GM23338 (cell line): ENCODE measurements at regions not wholly inside any gene's neighbourhood (a gene's known extent, or its start where the extent isn't known, plus 50 kb on each side); places are given as distances from the start of the nearest gene placed in this dataset.

Experiments
- CREB1 ChIP-seq: fragments of 250-450 bp; sonication (Bioruptor Pico); IDR thresholded peaks from 2 replicates; pipeline ENCODE4 v1.5.0; 2020; ENCODE audit warnings: low read depth, mild to moderate bottlenecking, moderate library complexity
- EZH2 ChIP-seq: fragments of 200-600 bp; sonication (generic); IDR thresholded peaks from one replicate; pipeline ENCODE4 v1.8.0; 2017; ENCODE audit warnings: antibody characterized with exemption, mild to moderate bottlenecking, low read depth; ENCODE audit not compliant: unreplicated experiment
- EZH2phosphoT487 ChIP-seq: fragments of 200-600 bp; sonication (generic); IDR thresholded peaks from one replicate; pipeline ENCODE4 v1.8.1; 2018; ENCODE audit warnings: antibody characterized with exemption; ENCODE audit not compliant: unreplicated experiment
- JUNB ChIP-seq: IDR thresholded peaks from one replicate; pipeline ENCODE4 v1.6.1; 2016; ENCODE audit warnings: antibody characterized with exemption; ENCODE audit not compliant: unreplicated experiment
- NANOG ChIP-seq: IDR thresholded peaks from 2 replicates; pipeline ENCODE4 v1.6.1; 2016; ENCODE audit warnings: antibody characterized with exemption, borderline replicate concordance
- POLR2AphosphoS5 ChIP-seq: IDR thresholded peaks from 2 replicates; pipeline ENCODE4 v1.6.1; 2016; ENCODE audit warnings: antibody characterized with exemption, low read depth
- STAT1 ChIP-seq: IDR thresholded peaks from one replicate; pipeline ENCODE4 v1.6.1; 2016; ENCODE audit warnings: antibody characterized with exemption; ENCODE audit not compliant: unreplicated experiment
- ZNF331 ChIP-seq: fragments of 250-450 bp; sonication (Bioruptor Pico); IDR thresholded peaks from 2 replicates; pipeline ENCODE4 v1.5.0; 2020; ENCODE audit warnings: low read depth, mild to moderate bottlenecking, moderate library complexity
- TF ChIP-seq, protein P1 (sequence below), 2 experiments: fragments of 200-600 bp in 1 of 2; sonication (generic) in 1 of 2; conservative IDR thresholded peaks; 2 replicates each; pipeline versions ENCODE4 v1.5.1 to v1.6.1; 2016 to 2017; ENCODE audit warnings: antibody characterized with exemption in 2 of 2, low read depth in 2 of 2, mild to moderate bottlenecking in 2 of 2, moderate library complexity in 1 of 2
- TF ChIP-seq, protein P2 (sequence below): IDR thresholded peaks from one replicate; pipeline ENCODE4 v1.6.1; 2018; ENCODE audit warnings: antibody characterized with exemption; ENCODE audit not compliant: unreplicated experiment

DNA sequence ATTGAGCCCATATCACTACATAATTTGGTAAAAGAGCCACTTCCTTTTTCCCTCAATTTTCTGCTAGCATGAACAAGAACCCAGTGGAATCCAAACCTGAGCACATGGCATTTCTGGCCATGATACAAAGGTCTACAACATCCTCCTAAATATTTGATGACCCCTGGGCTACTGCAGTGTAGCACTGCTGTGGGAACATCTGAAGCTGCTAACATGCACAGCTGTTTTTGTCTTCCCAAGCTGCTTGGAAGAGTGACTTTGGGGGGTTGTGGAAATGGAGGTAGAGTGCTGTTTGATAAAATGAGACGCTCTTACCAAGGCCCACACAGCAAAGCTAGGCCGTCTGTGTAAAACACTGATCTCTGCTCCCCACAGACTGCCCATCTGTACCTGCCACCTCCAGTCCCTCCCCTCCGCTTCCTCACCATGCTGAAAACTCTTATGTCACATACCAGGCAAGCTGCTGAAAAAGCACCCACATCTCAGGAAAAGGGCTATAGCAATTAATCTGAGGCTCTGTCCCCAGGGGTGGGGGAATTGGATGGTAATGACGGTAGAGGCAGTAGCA lies 197.2 kb upstream of the HNRNPA3 start:
- TF ChIP-seq STAT1 (no peak), ZNF331 (CRISPR knock-in tag) (no peak), NANOG (no peak), JUNB (no peak), EZH2 (no peak), POLR2AphosphoS5 (no peak), EZH2phosphoT487 (no peak), CREB1 (no peak)
- TF ChIP-seq, protein P1, sequence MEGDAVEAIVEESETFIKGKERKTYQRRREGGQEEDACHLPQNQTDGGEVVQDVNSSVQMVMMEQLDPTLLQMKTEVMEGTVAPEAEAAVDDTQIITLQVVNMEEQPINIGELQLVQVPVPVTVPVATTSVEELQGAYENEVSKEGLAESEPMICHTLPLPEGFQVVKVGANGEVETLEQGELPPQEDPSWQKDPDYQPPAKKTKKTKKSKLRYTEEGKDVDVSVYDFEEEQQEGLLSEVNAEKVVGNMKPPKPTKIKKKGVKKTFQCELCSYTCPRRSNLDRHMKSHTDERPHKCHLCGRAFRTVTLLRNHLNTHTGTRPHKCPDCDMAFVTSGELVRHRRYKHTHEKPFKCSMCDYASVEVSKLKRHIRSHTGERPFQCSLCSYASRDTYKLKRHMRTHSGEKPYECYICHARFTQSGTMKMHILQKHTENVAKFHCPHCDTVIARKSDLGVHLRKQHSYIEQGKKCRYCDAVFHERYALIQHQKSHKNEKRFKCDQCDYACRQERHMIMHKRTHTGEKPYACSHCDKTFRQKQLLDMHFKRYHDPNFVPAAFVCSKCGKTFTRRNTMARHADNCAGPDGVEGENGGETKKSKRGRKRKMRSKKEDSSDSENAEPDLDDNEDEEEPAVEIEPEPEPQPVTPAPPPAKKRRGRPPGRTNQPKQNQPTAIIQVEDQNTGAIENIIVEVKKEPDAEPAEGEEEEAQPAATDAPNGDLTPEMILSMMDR (conservative IDR thresholded peaks at IDR 0.05; ENCODE audit: low read depth in 2 of 2), result no peak
- TF ChIP-seq, protein P2, sequence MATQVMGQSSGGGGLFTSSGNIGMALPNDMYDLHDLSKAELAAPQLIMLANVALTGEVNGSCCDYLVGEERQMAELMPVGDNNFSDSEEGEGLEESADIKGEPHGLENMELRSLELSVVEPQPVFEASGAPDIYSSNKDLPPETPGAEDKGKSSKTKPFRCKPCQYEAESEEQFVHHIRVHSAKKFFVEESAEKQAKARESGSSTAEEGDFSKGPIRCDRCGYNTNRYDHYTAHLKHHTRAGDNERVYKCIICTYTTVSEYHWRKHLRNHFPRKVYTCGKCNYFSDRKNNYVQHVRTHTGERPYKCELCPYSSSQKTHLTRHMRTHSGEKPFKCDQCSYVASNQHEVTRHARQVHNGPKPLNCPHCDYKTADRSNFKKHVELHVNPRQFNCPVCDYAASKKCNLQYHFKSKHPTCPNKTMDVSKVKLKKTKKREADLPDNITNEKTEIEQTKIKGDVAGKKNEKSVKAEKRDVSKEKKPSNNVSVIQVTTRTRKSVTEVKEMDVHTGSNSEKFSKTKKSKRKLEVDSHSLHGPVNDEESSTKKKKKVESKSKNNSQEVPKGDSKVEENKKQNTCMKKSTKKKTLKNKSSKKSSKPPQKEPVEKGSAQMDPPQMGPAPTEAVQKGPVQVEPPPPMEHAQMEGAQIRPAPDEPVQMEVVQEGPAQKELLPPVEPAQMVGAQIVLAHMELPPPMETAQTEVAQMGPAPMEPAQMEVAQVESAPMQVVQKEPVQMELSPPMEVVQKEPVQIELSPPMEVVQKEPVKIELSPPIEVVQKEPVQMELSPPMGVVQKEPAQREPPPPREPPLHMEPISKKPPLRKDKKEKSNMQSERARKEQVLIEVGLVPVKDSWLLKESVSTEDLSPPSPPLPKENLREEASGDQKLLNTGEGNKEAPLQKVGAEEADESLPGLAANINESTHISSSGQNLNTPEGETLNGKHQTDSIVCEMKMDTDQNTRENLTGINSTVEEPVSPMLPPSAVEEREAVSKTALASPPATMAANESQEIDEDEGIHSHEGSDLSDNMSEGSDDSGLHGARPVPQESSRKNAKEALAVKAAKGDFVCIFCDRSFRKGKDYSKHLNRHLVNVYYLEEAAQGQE, result no peak
